HG02885 (cell line): ENCODE measurements at regions not wholly inside any gene's neighbourhood (a gene's known extent, or its start where the extent isn't known, plus 50 kb on each side); places are given as distances from the start of the nearest gene placed in this dataset.

Source experiments
- ATAC-seq: cut with Tn5 transposase; IDR thresholded peaks from one replicate; pipeline ENCODE4 v1.9.1; 2021; ENCODE audit warnings: mild to moderate bottlenecking; ENCODE audit not compliant: unreplicated experiment, poor library complexity

DNA sequence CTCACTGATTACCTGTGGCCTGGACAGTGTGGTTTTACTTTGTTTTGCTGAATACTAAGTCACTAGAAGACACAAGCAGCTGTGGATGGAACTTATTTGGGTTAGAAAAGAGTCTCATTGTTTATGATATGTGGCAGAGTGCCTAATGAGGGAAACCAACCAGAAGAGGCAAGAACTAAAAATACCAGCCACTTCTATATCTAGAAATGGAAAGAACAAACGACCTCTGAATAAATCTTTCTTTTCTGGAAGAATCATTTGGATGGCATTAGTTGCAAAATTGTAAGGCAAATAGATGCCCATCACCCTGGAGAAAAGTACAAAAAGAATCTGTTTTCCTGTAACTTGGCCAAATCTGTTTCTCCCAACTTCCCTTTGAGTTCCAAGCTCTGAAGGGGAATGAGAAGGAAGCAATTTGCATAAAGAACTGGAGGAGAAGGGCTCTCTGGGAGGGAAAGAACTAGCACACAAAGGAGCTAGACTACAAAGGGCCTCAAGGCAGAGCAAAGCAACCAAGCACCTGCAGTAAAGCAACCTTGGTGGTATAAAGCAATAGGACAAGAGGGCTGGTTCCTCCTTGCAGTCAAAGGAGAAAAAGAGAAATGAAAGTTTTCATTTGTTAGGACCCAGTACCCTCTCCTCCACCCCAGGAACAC lies 455.4 kb downstream of the CAAP1 start:
- no peak for ATAC-seq

DNA sequence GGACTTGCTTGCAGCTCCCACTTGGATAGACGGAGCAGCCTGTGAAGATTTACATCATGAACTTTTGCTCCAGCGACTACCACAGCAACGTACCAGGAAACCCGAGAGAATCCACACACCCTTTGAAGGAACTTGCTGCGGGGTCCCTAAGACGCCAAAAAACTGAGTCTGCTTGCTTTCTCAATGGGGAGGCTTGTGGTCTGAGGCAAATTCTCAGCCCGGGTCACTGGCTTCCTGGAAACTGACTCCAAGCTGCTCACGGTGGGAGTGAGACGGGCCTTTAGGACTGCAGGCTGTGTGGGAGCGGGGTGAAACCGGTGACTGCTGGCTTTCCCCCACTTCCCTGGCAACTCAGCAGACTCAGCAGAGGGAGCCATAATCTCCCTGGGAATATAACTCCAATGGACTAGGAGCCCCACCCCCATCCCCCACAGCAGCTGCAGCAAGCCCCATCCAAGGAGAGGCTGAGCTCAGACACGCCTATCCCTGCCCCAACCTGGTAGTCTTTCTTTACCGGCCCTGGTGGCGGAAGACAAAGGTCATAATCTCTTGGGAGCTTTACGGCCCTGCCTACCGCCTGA lies 466.0 kb downstream of the CAAP1 start:
- no peak for ATAC-seq

DNA sequence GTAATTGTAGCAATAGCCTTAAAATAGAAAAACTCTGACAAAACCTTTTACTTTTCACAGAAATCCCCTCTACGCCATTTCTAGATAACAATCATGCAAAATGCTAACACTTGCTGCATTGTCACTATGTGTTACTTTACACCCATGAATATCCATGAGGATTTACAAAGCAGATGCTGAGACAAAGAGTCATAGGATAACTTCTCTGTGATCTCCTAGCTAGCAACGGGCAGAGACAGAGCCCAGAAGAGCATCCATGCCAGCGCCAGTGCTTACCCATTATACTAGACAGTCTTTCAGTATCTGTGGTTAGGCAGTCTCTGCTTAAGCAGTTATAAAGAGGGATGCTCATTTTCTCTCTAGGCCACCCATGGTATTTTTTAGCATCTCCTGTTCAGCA lies 474.1 kb downstream of the CAAP1 start:
- no peak for ATAC-seq

DNA sequence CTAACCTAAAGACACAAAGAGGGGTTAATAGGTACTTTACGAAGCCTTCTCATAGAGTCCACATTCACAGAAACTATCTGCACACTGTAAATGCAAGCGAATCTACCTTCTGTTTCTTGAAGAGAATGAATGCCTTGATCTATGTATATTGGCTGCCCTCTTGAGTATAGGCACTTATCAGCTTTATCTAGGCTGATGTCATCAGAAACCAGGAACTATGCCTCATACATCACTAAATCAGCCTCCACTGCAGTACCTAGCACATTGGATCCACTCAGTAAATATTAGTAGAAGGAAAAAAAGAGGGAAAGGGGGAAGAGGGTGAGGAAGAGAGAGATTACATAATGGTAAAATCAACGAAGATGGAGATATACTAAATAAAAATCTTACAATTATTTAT lies 477.1 kb downstream of the CAAP1 start:
- no peak for ATAC-seq

DNA sequence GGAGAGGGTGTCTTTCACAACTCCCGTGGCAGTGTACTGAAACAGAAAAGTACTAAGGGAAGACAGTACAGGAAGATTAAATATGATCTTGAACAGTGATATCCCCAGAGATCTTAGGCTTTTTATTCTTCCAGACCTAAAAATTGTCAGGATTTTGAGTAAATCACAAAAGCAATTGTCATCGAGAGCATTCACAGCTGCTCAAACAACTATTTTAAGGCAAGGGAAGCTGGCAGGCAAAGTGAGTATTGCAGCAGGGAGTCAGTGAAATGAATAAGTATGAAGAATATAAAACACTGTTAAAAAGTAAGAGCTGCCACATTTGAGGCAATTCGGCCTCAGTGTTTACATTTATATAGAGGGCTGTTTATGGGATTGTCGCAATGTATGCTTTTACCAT lies 479.0 kb downstream of the CAAP1 start:
- no peak for ATAC-seq

DNA sequence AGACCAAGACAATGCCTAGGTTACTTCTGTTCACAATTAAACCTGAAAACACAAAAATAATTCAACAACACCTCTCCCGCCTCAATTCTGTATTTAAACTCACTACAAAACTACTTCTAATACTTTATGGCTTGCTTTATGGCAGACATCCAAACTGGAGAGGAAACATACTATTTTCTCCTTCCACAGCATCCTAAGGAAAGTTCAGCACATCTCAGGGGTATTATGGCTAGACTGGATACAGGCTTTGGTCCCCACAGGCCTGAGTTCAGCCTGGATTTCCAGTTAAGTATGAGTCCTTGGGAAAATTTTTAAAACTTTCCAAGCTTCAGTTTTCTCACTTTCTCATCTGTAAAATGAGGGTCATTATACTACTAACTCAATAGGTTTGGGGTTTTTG lies 480.2 kb downstream of the CAAP1 start:
- no peak for ATAC-seq

DNA sequence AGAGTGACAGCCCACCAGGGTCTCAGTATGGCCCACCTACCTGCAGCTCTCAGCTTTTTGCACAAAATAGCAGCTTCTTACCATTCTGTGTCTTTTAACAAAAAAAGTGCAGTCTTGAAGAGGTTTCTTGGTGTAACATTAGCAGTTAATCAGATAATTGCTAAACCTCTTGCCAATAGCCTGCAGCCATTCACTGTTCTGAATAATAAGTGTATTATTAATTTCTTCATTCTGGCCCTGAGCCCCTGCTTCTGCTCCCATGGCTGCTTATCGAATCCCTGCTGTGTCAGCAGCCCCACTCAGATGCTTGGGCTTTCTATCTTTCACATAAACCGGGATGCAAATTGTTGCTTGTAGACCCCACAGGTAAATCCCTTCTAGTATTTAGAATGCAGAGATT lies 485.9 kb downstream of the CAAP1 start:
- no peak for ATAC-seq

DNA sequence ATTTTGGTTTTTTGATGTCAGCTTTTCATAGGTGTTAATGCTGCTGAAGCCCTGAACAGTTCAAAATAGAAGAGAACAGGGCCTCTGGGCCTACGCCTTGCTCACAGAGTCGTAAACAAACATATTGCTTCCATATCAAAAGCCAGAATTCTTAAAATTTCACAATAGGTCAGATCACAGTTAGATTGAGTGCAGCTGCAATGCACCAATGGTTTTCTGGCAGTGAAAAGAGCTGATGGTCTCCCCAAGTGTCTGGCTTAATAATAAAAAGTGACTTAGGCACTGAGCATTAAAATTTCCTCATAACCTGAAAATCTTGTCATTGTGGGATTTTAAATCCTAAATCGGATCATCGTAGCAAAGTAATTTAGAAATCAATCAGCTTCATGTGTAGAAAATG lies 493.0 kb downstream of the CAAP1 start:
- ATAC-seq, result no peak

DNA sequence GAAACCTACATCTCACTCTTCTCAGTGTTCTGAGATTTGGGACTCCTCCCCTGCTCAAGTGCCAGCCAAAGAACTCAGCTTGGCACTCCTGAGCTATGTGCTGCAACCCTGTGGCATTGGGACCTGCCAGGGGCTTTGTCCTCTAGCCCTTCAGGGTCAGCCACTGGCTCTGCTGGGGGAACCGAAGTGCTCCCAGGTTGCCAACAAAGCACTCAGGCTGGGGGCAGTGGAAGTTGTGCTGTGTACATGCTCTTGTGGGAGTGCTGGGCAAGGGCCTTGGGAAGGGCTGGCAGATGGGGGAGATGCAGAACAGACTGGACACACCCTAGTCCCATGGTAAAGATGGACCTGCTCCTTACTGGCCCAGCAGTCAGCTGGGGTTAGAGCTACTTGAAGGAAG lies 498.6 kb downstream of the CAAP1 start:
- no peak for ATAC-seq

DNA sequence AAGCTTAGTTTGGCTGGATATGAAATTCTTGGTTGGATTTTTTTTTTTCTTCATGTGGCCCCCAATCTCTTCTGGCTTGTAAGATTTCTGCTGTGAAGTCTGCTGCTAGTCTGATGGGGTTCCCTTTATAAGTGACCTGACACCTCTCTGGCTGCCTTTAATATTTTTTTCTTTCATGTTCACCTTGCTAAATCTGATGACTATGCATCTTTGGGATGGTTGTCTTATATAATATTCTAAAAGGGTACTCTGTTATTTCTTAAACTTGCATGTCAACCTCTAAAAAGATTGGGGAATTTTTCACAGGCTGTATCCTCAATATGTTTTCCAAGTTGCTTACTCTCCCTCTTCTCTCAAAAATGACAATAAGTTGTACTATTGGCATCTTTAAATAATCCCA lies 500.0 kb downstream of the CAAP1 start:
- no peak for ATAC-seq

DNA sequence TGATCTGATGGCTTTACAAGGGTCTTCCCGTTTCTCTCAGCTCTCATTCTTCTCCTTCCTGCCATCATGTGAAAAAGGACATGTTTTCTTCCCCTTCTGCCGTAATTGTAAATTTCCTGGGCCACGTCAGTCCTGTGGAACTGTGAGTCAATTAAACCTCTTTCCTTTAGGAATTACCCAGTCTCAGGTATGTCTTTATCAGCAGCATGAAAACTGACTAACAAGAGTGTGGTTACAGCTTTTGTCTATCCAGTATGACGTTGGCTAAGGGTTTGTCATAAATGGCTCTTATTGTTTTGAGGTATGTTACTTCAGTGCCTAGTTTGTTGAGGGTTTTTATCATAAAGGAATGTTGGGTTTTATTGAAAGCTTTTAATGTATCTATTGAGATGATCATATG lies 501.6 kb downstream of the CAAP1 start:
- no peak for ATAC-seq

DNA sequence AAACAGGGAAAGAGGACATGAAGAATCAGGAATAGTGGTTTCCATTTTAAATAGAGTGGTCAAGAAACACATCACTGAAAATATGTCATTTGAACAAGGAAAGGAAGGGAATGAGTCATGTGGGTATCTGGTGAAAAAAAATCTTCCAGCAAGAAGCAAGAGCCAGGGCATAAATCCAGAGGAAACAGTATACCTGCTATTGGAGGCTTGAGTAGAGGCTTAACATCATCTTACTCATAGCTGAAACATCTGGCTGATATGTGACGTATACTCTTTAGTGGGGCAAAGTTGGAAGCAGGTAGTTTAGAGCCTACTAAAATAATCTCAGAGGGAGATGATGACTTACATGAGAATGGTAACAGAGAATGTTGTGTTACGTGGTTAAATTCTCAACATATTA lies 517.2 kb downstream of the CAAP1 start:
- no peak for ATAC-seq

DNA sequence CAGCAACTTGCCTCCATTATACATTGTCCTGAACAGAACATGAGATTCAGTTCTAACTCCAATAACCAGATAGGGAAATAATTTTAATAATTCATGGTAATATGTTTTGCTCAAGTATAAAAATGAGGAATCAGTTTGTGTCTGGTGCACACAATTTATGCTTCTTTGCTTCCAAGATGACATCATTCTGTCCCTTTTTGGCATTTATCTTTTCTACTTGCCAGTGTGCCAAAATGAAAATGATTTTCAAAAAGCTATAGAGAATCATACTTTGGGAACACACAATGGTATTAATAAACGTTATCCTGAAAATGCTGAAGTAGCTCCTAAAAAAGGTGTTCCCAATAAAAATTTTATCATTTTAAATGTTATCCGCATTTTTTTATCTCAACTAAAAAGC lies 519.0 kb downstream of the CAAP1 start:
- no peak for ATAC-seq

DNA sequence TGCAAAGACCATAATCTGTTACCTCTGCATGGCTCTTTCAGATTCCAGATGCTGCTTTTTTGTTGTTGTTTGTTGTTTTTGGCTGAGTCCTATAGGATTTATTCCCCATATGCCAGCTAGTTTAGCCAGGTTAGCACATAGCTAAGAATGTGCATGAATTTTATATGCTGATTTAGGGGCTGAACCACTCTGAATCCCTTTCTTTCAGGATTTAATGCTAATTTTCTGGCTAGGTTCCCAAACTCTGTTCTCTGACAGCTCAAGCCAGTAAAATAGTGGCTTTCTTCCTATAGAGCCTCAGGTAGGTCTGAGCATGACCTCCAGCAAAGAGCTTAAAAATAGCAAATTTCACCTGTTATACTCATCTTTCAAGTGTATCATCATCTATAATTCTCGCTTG lies 521.4 kb downstream of the CAAP1 start:
- ATAC-seq, result no peak

DNA sequence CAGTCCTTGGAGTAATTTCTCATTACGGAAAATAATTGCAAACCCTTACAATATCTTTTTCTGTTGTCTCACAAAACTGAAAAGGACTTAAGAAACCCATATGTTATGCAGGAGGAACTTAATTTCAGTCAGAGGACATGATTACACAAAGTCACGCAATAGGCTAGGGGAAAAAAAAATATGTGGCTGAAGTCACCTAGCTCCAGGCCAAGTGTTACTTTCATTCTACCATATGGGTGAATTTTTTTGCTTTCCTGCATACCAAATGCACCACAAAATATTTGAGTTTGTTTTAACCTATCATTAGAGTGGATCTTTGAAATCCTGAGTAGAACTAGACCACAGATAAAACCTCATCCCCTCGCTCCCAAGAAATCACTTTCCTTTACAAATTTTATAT lies 523.5 kb downstream of the CAAP1 start:
- ATAC-seq, result no peak

DNA sequence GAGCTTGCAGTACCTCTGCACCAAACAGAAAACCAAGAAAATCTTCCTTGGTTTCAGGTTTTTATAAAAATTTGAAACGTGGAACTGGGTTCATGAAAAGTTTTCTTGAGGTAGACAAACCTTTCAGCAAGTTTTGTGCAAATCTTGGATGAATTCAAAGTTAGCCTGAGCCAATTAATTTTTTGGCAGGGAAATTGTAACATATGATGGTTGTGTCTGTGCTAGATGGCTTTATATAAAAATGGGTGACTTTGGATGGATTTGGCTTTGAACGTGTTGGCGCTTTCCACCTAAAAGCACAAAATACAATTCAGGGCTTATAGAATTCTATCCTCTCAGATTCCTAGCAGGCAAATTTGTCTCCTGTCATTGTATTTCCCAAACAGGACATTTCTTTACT lies 524.4 kb downstream of the CAAP1 start:
- no peak for ATAC-seq

DNA sequence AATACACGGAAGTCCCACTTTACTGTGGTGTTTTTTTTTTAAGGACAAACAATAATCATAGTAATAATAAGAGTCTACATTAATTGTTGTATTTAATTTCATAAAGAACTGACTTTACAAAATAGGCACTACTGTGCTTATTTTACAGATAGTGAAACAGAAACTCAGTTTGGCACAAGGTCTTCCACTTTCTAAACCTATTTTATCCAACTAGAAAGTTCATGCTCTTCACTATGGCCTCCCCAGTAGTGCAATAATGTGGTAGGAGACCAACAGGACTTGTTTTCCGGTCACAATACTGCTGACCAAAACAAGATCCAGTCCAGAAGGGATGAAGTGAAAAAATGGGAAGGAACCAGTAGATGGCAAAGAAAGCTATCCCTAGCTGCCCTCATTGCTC lies 531.6 kb downstream of the CAAP1 start:
- ATAC-seq, result no peak

DNA sequence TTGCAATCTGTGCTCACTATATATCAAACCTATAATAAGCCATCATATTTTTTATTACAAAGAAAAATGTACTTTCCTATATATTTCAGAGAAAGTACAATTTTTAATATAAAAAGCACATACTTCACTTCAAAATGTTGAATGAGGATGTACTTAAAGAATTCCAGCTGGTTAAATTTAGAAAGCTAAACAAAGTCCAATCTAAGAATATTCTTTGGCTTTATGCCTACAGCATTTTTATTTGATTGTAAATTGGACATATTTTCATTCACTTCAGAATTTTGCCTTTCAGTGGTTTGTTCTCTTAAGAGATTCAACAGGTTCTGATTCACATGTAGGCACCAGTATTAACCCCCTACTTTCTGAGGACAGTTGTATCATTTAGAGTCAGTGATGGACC lies 533.8 kb downstream of the CAAP1 start:
- ATAC-seq, result no peak

DNA sequence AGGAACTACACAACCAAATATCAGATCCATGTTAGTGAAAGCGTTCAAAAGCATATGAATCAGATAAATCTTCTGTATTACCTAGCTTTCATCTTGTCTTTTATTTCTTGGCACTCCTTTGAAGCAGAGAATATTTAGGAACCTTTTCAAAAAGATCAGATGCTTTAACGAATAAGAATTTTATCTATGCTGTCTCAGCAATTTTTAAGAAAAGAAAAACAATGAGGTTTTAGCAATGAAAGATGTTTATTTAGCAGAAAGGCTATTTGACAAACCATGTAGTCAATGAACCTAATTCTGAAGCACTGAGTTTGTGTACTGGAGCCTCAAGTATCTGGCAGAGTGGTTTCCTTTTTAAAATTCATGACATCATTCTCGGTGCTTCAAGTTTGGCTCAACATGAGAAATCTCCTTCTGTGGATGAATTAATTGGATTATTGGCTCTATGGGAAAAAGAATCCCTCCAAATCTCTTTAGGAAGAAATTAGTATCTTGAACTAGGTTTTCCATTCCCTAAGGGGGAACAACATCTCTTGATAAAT lies 534.7 kb downstream of the CAAP1 start:
- no peak for ATAC-seq

DNA sequence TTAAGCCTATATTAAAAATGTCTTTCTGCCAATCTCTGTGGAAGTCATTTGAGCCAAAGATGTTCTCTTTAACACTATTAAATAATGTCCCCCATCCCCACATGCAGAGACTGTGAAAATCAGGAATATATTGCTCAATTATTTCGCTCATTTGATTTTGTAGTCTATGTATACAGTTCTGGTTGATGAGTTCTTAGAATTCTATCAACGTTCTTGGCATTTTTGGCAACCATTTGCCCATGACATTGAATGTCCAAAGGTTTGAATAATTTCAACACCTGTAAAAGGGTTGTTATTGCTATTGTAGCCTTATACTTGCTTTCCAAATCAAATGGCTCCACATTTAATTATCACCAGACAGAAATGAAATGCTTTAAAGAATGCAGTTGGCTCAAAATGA lies 536.1 kb downstream of the CAAP1 start:
- ATAC-seq, result no peak

DNA sequence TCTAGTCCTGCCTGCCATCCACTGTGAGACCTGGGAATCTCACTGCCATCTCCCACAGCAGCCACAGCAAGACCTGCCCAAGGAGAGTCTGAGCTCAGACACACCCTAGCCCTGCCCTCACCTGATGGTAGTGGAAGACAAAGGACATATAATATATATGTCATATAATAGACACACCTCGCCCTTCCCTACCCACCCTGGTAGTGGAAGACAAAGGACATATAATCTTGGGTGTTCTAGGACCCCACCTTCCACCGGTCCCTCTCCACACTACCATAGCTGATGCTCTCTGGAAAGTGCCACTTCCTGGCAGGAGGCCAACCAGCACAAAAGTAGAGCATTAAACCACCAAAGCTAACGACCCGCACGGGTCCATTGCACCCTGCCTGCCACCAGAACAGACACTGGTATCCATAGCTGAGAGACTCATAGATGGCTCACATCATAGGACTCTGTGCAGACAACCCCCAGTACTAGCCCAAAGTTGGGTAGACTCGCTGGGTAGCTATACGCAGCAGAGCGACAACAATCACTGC lies 545.6 kb downstream of the CAAP1 start:
- ATAC-seq, result no peak

DNA sequence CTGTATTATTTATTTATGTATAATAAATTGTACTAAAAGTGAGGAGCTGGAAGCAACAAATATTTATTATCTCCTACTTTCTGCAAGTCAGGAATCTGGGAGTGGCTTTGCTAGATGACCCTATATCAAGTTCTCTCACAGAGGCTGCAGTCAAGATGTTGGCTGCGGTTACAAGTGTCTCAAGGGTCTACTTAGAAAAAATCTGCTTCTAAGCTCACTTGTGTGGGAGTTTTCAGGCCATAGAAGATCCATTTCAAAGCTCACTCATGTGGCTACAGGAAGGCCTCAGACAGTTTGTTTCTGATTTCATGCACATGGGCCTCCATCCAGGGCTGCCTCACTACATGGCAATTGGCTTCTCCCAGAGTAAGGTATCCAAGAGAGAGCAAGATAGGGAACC lies 551.1 kb downstream of the CAAP1 start:
- ATAC-seq, result no peak
